H9 (cell line): ENCODE measurements at regions not wholly inside any gene's neighbourhood (a gene's known extent, or its start where the extent isn't known, plus 50 kb on each side); places are given as distances from the start of the nearest gene placed in this dataset.

Experiments
- DNase-seq: peaks from one replicate; pipeline ENCODE4 v3.0.0-alpha.2; 2017
- H2AFZ ChIP-seq: one replicate; pipeline ENCODE4 v1.6.1; 2013; ENCODE audit warnings: mild to moderate bottlenecking, low read length, control low read depth, moderate library complexity
- H2AK5ac ChIP-seq: 2 replicates; pipeline ENCODE4 v1.6.1; 2013; ENCODE audit warnings: low read length, control low read depth, mixed read lengths; ENCODE audit not compliant: insufficient read length
- H2BK120ac ChIP-seq: one replicate; pipeline ENCODE4 v1.6.1; 2013; ENCODE audit warnings: low read depth, mild to moderate bottlenecking, low read length, control low read depth, inconsistent platforms; ENCODE audit not compliant: poor library complexity, severe bottlenecking
- H2BK12ac ChIP-seq: 2 replicates; pipeline ENCODE4 v1.6.1; 2013; ENCODE audit warnings: low read length, control low read depth, mixed read lengths, low read depth; ENCODE audit not compliant: insufficient read length
- H2BK15ac ChIP-seq: 2 replicates; pipeline ENCODE4 v1.6.1; 2013; ENCODE audit warnings: low read depth, low read length, control low read depth
- H2BK20ac ChIP-seq: one replicate; pipeline ENCODE4 v1.6.1; 2013; ENCODE audit warnings: low read depth, mild to moderate bottlenecking, low read length, control low read depth, inconsistent platforms; ENCODE audit not compliant: poor library complexity, severe bottlenecking
- H2BK5ac ChIP-seq: 2 replicates; pipeline ENCODE4 v1.6.1; 2013; ENCODE audit warnings: low read length, control low read depth, mixed read lengths; ENCODE audit not compliant: insufficient read length
- H3K14ac ChIP-seq: 2 replicates; pipeline ENCODE4 v1.6.1; 2013; ENCODE audit warnings: low read length, control low read depth; ENCODE audit not compliant: insufficient read depth
- H3K18ac ChIP-seq: 2 replicates; pipeline ENCODE4 v1.6.1; 2013; ENCODE audit warnings: low read depth, mild to moderate bottlenecking, mixed read lengths, low read length, control low read depth; ENCODE audit not compliant: insufficient read length
- H3K23ac ChIP-seq: 2 replicates; pipeline ENCODE4 v1.6.1; 2013; ENCODE audit warnings: low read length, control low read depth, mixed read lengths, low read depth; ENCODE audit not compliant: insufficient read length
- H3K23me2 ChIP-seq: 2 replicates; pipeline ENCODE4 v1.6.1; 2013; ENCODE audit warnings: low read depth, mild to moderate bottlenecking, mixed read lengths, low read length, control low read depth; ENCODE audit not compliant: insufficient read length, poor library complexity, severe bottlenecking
- H3K27ac ChIP-seq: 2 replicates; pipeline ENCODE4 v1.5.1; 2013; ENCODE audit warnings: low read length, control low read depth, mixed read lengths, low read depth; ENCODE audit not compliant: insufficient read length
- H3K27me3 ChIP-seq: 2 replicates; pipeline ENCODE4 v1.6.1; 2013; ENCODE audit warnings: low read length, control low read depth, inconsistent platforms; ENCODE audit not compliant: insufficient read depth
- H3K4ac ChIP-seq: 2 replicates; pipeline ENCODE4 v1.6.1; 2013; ENCODE audit warnings: low read depth, mild to moderate bottlenecking, control low read depth, inconsistent platforms, low read length, moderate library complexity
- H3K4me1 ChIP-seq: 2 replicates; pipeline ENCODE4 v1.6.1; 2013; ENCODE audit warnings: low read length, control low read depth, inconsistent platforms; ENCODE audit not compliant: insufficient read depth
- H3K4me2 ChIP-seq: 2 replicates; pipeline ENCODE4 v1.6.1; 2013; ENCODE audit warnings: low read length, control low read depth, mixed read lengths; ENCODE audit not compliant: insufficient read length, insufficient read depth
- H3K56ac ChIP-seq: 2 replicates; pipeline ENCODE4 v1.6.1; 2013; ENCODE audit warnings: low read depth, mild to moderate bottlenecking, mixed read lengths, low read length, control low read depth; ENCODE audit not compliant: insufficient read length
- H3K79me1 ChIP-seq: 2 replicates; pipeline ENCODE4 v1.6.1; 2013; ENCODE audit warnings: low read depth, mild to moderate bottlenecking, moderate library complexity, low read length, control low read depth, inconsistent platforms; ENCODE audit not compliant: insufficient read depth, poor library complexity, severe bottlenecking
- H3K79me2 ChIP-seq: 2 replicates; pipeline ENCODE4 v1.6.1; 2013; ENCODE audit warnings: low read length, control low read depth, inconsistent platforms; ENCODE audit not compliant: insufficient read depth
- H3K9ac ChIP-seq: 2 replicates; pipeline ENCODE4 v1.6.1; 2013; ENCODE audit warnings: low read length, control low read depth, mixed read lengths; ENCODE audit not compliant: insufficient read length; ENCODE audit errors: extremely low read depth
- H3K9me3 ChIP-seq: one replicate; pipeline ENCODE4 v1.6.1; 2013; ENCODE audit warnings: low read depth, low read length, inconsistent platforms; ENCODE audit not compliant: control insufficient read depth
- H3T11ph ChIP-seq: one replicate; pipeline ENCODE4 v1.6.1; 2013; ENCODE audit warnings: mild to moderate bottlenecking, low read length, control low read depth, inconsistent platforms
- H4K20me1 ChIP-seq: one replicate; pipeline ENCODE4 v1.6.1; 2013; ENCODE audit not compliant: control insufficient read depth, insufficient read length, insufficient read depth
- H4K5ac ChIP-seq: 2 replicates; pipeline ENCODE4 v1.6.1; 2013; ENCODE audit warnings: low read depth, mild to moderate bottlenecking, mixed read lengths, low read length, control low read depth; ENCODE audit not compliant: insufficient read length
- H4K8ac ChIP-seq: replicated peaks from 2 replicates; pipeline ENCODE4 v1.6.1; 2013; ENCODE audit warnings: low read length, control low read depth, mixed read lengths, low read depth; ENCODE audit not compliant: insufficient read length
- H4K91ac ChIP-seq: 2 replicates; pipeline ENCODE4 v1.6.1; 2013; ENCODE audit warnings: low read depth, mild to moderate bottlenecking, moderate library complexity, mixed read lengths, low read length, control low read depth; ENCODE audit not compliant: insufficient read length
- H3K27ac Mint-ChIP-seq, 3 experiments: 2 replicates in 2 of 3; 3 replicates in 1 of 3; pipeline ENCODE4 v1.8.0; 2020 to 2021; ENCODE audit warnings: mixed read lengths in 3 of 3, mild to moderate bottlenecking in 1 of 3, moderate library complexity in 1 of 3
- H3K27me3 Mint-ChIP-seq: 2 replicates; pipeline ENCODE4 v1.8.0; 2021; ENCODE audit warnings: low read depth, mild to moderate bottlenecking, moderate library complexity, mixed read lengths
- H3K36me3 Mint-ChIP-seq, 3 experiments: 2 replicates in 2 of 3; 3 replicates in 1 of 3; pipeline ENCODE4 v1.8.0; 2020 to 2021; ENCODE audit warnings: low read depth in 3 of 3, mixed read lengths in 3 of 3; ENCODE audit not compliant: insufficient read depth in 1 of 3
- H3K4me1 Mint-ChIP-seq, 2 experiments: 2 replicates each; pipeline ENCODE4 v1.8.0; 2020; ENCODE audit warnings: mixed read lengths in 2 of 2
- H3K4me3 Mint-ChIP-seq, 2 experiments: 2 replicates in 1 of 2; 3 replicates in 1 of 2; pipeline ENCODE4 v1.8.0; 2020 to 2021; ENCODE audit warnings: mild to moderate bottlenecking in 2 of 2, mixed read lengths in 2 of 2, moderate library complexity in 1 of 2
- H3K9me3 Mint-ChIP-seq, 2 experiments: 2 replicates in 1 of 2; 3 replicates in 1 of 2; pipeline ENCODE4 v1.8.0; 2020; ENCODE audit warnings: mild to moderate bottlenecking in 2 of 2, mixed read lengths in 2 of 2, moderate library complexity in 1 of 2
- WGBS: extraction: QIAGEN DNeasy Blood & Tissue Kit; methylation state at CpG from one replicate; pipeline ENCODE4 v1.1.7; 2013; ENCODE audit warnings: missing lambda C conversion rate, low lambda C conversion rate, mixed read lengths; ENCODE audit not compliant: insufficient read length; ENCODE audit errors: extremely low coverage; 5-methylcytosine and 5-hydroxymethylcytosine counted together
- TF ChIP-seq, protein P1 (sequence below): fragments of 200-600 bp; sonication (generic); conservative IDR thresholded peaks from 3 replicates; pipeline ENCODE4 v1.8.0; 2021; ENCODE audit warnings: antibody characterized with exemption, mild to moderate bottlenecking

DNA sequence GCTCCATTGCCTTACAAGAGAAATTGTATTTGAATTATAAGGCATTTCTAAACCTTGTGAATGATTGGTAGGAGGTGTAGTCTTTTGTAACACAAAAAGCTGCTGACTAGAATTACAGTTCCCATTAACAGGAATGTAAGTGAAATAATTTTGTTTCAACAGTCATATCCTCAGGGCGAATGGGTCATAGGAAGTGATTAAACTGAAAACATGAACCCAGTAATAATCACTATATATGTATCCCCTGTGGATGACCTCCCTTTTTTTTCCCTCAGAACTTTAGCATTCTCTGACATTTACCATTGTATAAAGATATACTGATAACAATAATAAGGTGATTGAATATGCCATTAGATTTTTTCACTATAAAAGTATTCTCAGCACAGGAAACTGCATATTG lies 312.3 kb downstream of the ATP23 start:
- no peak overlapping the region for H3K4ac ChIP-seq
- WGBS = no CpG with 5 or more reads among the region's 1 CpG
- H2BK120ac ChIP-seq = no peak overlapping the region
- no peak overlapping the region for H2BK15ac ChIP-seq
- TF ChIP-seq, protein P1, sequence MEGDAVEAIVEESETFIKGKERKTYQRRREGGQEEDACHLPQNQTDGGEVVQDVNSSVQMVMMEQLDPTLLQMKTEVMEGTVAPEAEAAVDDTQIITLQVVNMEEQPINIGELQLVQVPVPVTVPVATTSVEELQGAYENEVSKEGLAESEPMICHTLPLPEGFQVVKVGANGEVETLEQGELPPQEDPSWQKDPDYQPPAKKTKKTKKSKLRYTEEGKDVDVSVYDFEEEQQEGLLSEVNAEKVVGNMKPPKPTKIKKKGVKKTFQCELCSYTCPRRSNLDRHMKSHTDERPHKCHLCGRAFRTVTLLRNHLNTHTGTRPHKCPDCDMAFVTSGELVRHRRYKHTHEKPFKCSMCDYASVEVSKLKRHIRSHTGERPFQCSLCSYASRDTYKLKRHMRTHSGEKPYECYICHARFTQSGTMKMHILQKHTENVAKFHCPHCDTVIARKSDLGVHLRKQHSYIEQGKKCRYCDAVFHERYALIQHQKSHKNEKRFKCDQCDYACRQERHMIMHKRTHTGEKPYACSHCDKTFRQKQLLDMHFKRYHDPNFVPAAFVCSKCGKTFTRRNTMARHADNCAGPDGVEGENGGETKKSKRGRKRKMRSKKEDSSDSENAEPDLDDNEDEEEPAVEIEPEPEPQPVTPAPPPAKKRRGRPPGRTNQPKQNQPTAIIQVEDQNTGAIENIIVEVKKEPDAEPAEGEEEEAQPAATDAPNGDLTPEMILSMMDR = no peak
- H2BK20ac ChIP-seq = no peak overlapping the region
- no peak overlapping the region for H3K18ac ChIP-seq
- no peak overlapping the region for H3K27ac Mint-ChIP-seq
- H3K27me3 Mint-ChIP-seq = 0 out of 2 replicates have a peak, but pooled peaks cover 3% of the 10 kb centered on the region
- no peak overlapping the region for H3K14ac ChIP-seq
- no peaks in the 10 kb centered on the region for H3K9me3 ChIP-seq
- H4K91ac ChIP-seq = no peak overlapping the region
- H3K27ac ChIP-seq = no peak overlapping the region
- no peak overlapping the region for H3K56ac ChIP-seq
- H3K4me1 ChIP-seq = no peaks in the 10 kb centered on the region
- no peak for DNase-seq
- H2AK5ac ChIP-seq = no peak overlapping the region
- peaks cover 0 to 4% of the 10 kb centered on the region in 2 experiments; a peak in 1 of 4 replicates for H3K4me1 Mint-ChIP-seq
- no peaks in the 10 kb centered on the region for H3K27me3 ChIP-seq
- H2BK12ac ChIP-seq = no peak overlapping the region
- H4K5ac ChIP-seq = no peak overlapping the region
- no peak overlapping the region for H3K9ac ChIP-seq
- H2BK5ac ChIP-seq = no peak overlapping the region
- H3K36me3 Mint-ChIP-seq = no peaks in the 10 kb centered on the region
- no peak overlapping the region for H3K23ac ChIP-seq
- H3K23me2 ChIP-seq = no peaks in the 10 kb centered on the region
- no peak overlapping the region for H4K8ac ChIP-seq
- no peaks in the 10 kb centered on the region for H3K79me2 ChIP-seq
- no peaks in the 10 kb centered on the region for H3K79me1 ChIP-seq
- H2AFZ ChIP-seq = no peak overlapping the region
- H3K9me3 Mint-ChIP-seq = peaks cover 0 to 3% of the 10 kb centered on the region in 2 experiments; a peak in 1 of 5 replicates
- H4K20me1 ChIP-seq = no peaks in the 10 kb centered on the region
- no peak overlapping the region for H3K4me2 ChIP-seq
- no peak overlapping the region for H3T11ph ChIP-seq
- no peak overlapping the region for H3K4me3 Mint-ChIP-seq
